DND-41 (cell line): ENCODE measurements at regions not wholly inside any gene's neighbourhood (a gene's known extent, or its start where the extent isn't known, plus 50 kb on each side); places are given as distances from the start of the nearest gene placed in this dataset.

Source experiments
- ATAC-seq: fragments of 200-7000 bp; cut with Tn5 transposase; 3 replicates; pipeline ENCODE4 v1.9.1; 2021; ENCODE audit warnings: low read depth; ENCODE audit not compliant: insufficient read depth
- DNase-seq: peaks from one replicate; pipeline ENCODE4 v3.0.0-alpha.2; 2020
- H2AFZ ChIP-seq: 2 replicates; pipeline ENCODE4 v1.6.0; 2012; ENCODE audit warnings: low read depth, low read length
- H3K27ac ChIP-seq: 2 replicates; pipeline ENCODE4 v1.5.1; 2012; ENCODE audit warnings: low read length, inconsistent platforms
- H3K27me3 ChIP-seq: fragments of 200-600 bp; sonication (generic); 2 replicates; pipeline ENCODE4 v1.6.0; 2012; ENCODE audit warnings: low read length, mild to moderate bottlenecking, inconsistent platforms; ENCODE audit not compliant: insufficient read depth, poor library complexity
- H3K36me3 ChIP-seq: 2 replicates; pipeline ENCODE4 v1.5.1; 2012; ENCODE audit warnings: low read length, inconsistent platforms; ENCODE audit not compliant: insufficient read depth
- H3K4me1 ChIP-seq: 2 replicates; pipeline ENCODE4 v1.5.1; 2012; ENCODE audit warnings: mild to moderate bottlenecking, low read length; ENCODE audit not compliant: insufficient read depth
- H3K4me2 ChIP-seq: 2 replicates; pipeline ENCODE4 v1.6.0; 2012; ENCODE audit warnings: mild to moderate bottlenecking, moderate library complexity, low read length, inconsistent platforms; ENCODE audit not compliant: insufficient read depth
- H3K4me3 ChIP-seq, 2 experiments: fragments of 200-600 bp in 1 of 2; shearing (Covaris generic) in 1 of 2; 2 replicates each; pipeline ENCODE4 v1.5.1; 2012 to 2016; ENCODE audit warnings: inconsistent platforms in 2 of 2, low read length in 2 of 2, mild to moderate bottlenecking in 2 of 2, low read depth in 1 of 2, moderate library complexity in 1 of 2
- H3K79me2 ChIP-seq: 2 replicates; pipeline ENCODE4 v1.6.0; 2012; ENCODE audit warnings: low read length, inconsistent platforms; ENCODE audit not compliant: insufficient read depth
- H3K9ac ChIP-seq: 2 replicates; pipeline ENCODE4 v1.6.0; 2012; ENCODE audit warnings: low read depth, mild to moderate bottlenecking, inconsistent platforms, low read length, moderate library complexity
- H3K9me3 ChIP-seq: 2 replicates; pipeline ENCODE4 v1.5.1; 2012; ENCODE audit warnings: low read length, moderate library complexity, mild to moderate bottlenecking, inconsistent platforms; ENCODE audit not compliant: insufficient read depth, severe bottlenecking
- H4K20me1 ChIP-seq: 2 replicates; pipeline ENCODE4 v1.6.0; 2012; ENCODE audit warnings: low read length; ENCODE audit not compliant: insufficient read depth
- CTCF ChIP-seq: IDR thresholded peaks from 2 replicates; pipeline ENCODE4 v1.5.1; 2012; ENCODE audit warnings: borderline replicate concordance, low read length, moderate library complexity, mild to moderate bottlenecking; ENCODE audit not compliant: poor library complexity, severe bottlenecking; ENCODE audit errors: extremely low read depth
- EZH2 ChIP-seq: IDR thresholded peaks from 3 replicates; pipeline ENCODE4 v1.6.1; 2012; ENCODE audit warnings: borderline replicate concordance, low read depth, mild to moderate bottlenecking, moderate library complexity, low read length, inconsistent platforms; ENCODE audit not compliant: severe bottlenecking

GRCh38 chr2:121089166-121089510, 195.9 kb downstream of the TFCP2L1 start:
- H3K4me2 ChIP-seq: no peak overlapping the region
- DNase-seq: no peak
- no peaks in the 10 kb centered on the region for H4K20me1 ChIP-seq
- H3K79me2 ChIP-seq: no peaks in the 10 kb centered on the region
- no peak for TF ChIP-seq EZH2
- no peak for TF ChIP-seq CTCF
- no peaks in the 10 kb centered on the region for H3K9me3 ChIP-seq
- H3K9ac ChIP-seq: no peak overlapping the region
- H3K27ac ChIP-seq: no peak overlapping the region
- no peak overlapping the region for H2AFZ ChIP-seq
- H3K4me1 ChIP-seq: no peaks in the 10 kb centered on the region
- no peaks in the 10 kb centered on the region for H3K36me3 ChIP-seq
- no peak for ATAC-seq
- no peak overlapping the region for H3K4me3 ChIP-seq
- no peaks in the 10 kb centered on the region for H3K27me3 ChIP-seq

DNA sequence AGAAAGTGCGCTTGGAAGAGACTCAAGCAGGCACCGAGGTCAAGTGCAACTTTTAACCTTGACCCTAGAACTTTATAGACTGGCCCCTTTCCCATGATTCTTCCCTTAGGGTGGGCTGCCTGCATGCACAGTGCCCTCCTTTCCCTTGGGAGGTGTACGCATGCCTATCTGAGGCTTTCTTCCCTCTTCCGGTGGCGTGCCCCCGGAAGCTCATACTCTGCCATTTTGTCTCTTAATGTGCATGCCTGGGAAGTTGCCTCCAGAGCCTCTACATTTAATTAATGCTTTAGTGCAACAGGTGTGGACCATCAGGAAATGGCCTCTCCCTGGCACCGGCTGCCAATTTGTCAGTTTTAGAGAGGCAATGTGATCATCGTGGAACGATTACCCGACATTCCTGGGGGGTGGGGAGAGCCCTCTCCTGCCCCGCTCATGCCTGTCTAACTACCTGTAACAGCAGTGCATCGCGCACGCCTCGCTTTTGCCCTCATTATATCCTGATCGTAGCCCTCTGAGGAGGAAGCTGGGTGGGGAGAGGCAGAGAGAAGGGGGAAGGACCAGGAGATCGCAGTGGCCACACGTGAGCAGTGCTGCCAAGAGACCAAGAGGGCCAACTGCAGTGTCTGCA, 194.8 kb downstream of the TFCP2L1 start:
- H3K27me3 ChIP-seq: no peaks in the 10 kb centered on the region
- no peaks in the 10 kb centered on the region for H3K9me3 ChIP-seq
- H3K9ac ChIP-seq: no peak overlapping the region
- no peaks in the 10 kb centered on the region for H3K4me1 ChIP-seq
- no peak overlapping the region for H3K4me3 ChIP-seq
- DNase-seq (no peak), ATAC-seq (no peak)
- no peaks in the 10 kb centered on the region for H4K20me1 ChIP-seq
- H3K36me3 ChIP-seq: no peaks in the 10 kb centered on the region
- no peak overlapping the region for H3K4me2 ChIP-seq
- no peak for TF ChIP-seq EZH2
- no peak for TF ChIP-seq CTCF
- H3K27ac ChIP-seq: no peak overlapping the region
- H3K79me2 ChIP-seq: no peaks in the 10 kb centered on the region
- H2AFZ ChIP-seq: no peak overlapping the region

DNA sequence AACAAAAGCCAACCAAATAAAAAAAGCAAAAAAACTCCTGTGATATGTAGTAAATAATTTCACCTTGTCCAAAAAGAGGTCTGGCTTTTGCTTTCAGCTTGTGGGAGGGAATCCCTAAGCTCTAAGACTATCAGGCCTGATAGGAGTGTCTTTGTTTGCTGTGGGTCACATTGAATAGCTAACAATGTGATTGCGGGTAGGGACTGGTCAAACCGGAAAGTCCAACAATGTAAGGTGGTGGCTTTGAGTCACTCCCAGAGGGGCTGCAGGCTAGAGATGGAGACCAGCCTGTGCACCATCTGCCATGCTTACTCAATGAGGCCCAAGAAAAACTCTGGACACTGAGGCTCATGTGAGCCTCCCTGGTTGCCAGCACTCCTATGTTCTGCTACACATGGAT, 192.9 kb downstream of the TFCP2L1 start:
- no peaks in the 10 kb centered on the region for H4K20me1 ChIP-seq
- peaks cover 5% of the 10 kb centered on the region for H3K27me3 ChIP-seq
- no peak overlapping the region for H3K9ac ChIP-seq
- no peak overlapping the region for H3K27ac ChIP-seq
- no peaks in the 10 kb centered on the region for H3K9me3 ChIP-seq
- H3K4me2 ChIP-seq: no peak overlapping the region
- no peaks in the 10 kb centered on the region for H3K36me3 ChIP-seq
- TF ChIP-seq CTCF: no peak
- no peak for TF ChIP-seq EZH2
- ATAC-seq (no peak), DNase-seq (no peak)
- no peak overlapping the region for H3K4me3 ChIP-seq
- no peak overlapping the region for H2AFZ ChIP-seq
- H3K4me1 ChIP-seq: no peaks in the 10 kb centered on the region
- no peaks in the 10 kb centered on the region for H3K79me2 ChIP-seq

DNA sequence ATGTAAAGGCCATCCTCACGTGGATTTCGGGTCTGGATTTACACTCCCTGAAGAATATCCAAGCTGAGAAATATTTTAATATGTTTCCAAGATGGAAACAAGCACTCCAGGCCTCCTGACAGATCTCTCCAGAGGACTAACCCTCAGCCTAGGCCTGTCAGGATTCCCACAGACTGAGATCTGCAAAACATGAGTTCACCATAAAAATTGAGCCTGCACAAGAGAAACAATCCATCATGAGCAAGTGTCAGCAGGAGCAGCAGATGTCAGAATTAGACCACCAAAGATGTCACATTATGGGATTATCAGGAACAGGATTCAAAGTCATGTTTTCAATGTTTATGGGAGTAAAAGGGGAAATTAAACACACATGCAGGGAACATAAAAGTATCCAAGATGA, 191.3 kb downstream of the TFCP2L1 start:
- H4K20me1 ChIP-seq: no peaks in the 10 kb centered on the region
- no peaks in the 10 kb centered on the region for H3K9me3 ChIP-seq
- H2AFZ ChIP-seq: no peak overlapping the region
- TF ChIP-seq EZH2 (no peak), CTCF (no peak)
- no peak overlapping the region for H3K27ac ChIP-seq
- no peaks in the 10 kb centered on the region for H3K36me3 ChIP-seq
- no peaks in the 10 kb centered on the region for H3K4me1 ChIP-seq
- no peak for ATAC-seq
- H3K27me3 ChIP-seq: peaks cover 5% of the 10 kb centered on the region
- no peak for DNase-seq
- H3K9ac ChIP-seq: no peak overlapping the region
- H3K4me2 ChIP-seq: no peak overlapping the region
- no peaks in the 10 kb centered on the region for H3K79me2 ChIP-seq
- H3K4me3 ChIP-seq: no peak overlapping the region
